NB4 (cell line): ENCODE measurements at regions not wholly inside any gene's neighbourhood (a gene's known extent, or its start where the extent isn't known, plus 50 kb on each side); places are given as distances from the start of the nearest gene placed in this dataset.

Experiments used
- CTCF ChIP-seq: IDR thresholded peaks from one replicate; pipeline ENCODE4 v1.5.1; 2012; ENCODE audit warnings: low read depth, low read length
- POLR2A ChIP-seq: IDR thresholded peaks from 2 replicates; pipeline ENCODE4 v1.6.1; 2011; ENCODE audit warnings: mild to moderate bottlenecking; ENCODE audit not compliant: insufficient read length; ENCODE audit errors: extremely low read depth

DNA sequence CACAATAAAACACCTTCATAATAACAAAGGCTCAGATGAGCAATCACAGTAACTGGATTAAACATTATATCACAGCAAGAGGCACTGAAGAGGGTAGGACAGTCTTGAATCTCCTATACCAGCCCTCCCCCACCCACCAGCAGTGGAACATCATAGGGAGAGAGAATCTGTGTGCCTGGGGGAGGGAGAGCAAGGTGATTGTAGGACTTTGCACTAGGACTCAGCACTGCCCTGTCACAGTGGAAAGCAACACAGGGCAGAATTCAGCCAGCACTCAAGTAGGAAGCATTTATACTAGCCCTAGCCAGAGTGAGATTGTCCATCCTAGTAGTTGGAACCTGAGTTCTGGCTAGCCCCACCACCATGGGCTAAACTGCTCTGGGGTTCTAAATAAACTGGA lies 400.2 kb downstream of the HAO1 start:
- TF ChIP-seq CTCF (no peak), POLR2A (no peak)
